ENCODE measurements at regions not wholly inside any gene's neighbourhood (a gene's known extent, or its start where the extent isn't known, plus 50 kb on each side); places are given as distances from the start of the nearest gene placed in this dataset.

DNA sequence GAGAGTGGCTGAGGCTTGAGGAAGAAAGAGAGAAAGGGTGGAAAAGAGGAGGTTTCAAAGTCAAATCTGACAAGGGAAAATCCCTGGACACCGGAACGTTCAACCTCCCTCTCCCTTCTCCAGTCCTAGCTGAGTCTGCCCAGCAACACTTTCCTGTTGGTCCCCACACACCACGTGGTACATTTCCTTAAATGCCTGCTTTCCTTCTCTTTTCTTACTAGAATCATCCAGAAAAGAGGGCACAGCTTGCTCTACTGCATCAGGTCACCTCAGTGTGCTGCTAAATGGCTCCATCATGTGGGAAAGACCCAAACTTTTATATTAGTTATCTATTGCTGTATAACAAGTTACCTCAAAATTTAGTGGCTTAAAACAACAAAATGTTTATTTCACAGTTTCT lies 181.2 kb downstream of the NECTIN3 start:
- Histone ChIP-seq H3K9me3 (ENCODE audit: control insufficient read depth, low read depth, low read length) (no peaks in the 10 kb centered on the region), H3K9me1 (ENCODE audit: control insufficient read depth, extremely low read depth, insufficient read depth, low read length) (no peaks in the 10 kb centered on the region), H2AFZ (ENCODE audit: control insufficient read depth, low read length) (no peak overlapping the region), H4K20me1 (ENCODE audit: control insufficient read depth, extremely low read depth, insufficient read depth, low read length) (no peaks in the 10 kb centered on the region), H3K27ac (ENCODE audit: control insufficient read depth, insufficient read depth, low read length) (no peak overlapping the region), H3K4me2 (ENCODE audit: control insufficient read depth, extremely low read depth, insufficient read depth, low read depth, low read length) (no peak overlapping the region), H3K4me3 (ENCODE audit: control insufficient read depth in 2 of 3, extremely low read depth in 1 of 3, insufficient read depth in 2 of 3, low read depth in 1 of 3, low read length in 3 of 3) (no peak overlapping the region), H3K4me1 (ENCODE audit: control insufficient read depth, extremely low read depth, insufficient read depth, low read length) (no peaks in the 10 kb centered on the region), H3K9ac (ENCODE audit: control insufficient read depth, extremely low read depth, insufficient read depth, low read length) (no peak overlapping the region), H3K27me3 (ENCODE audit: control insufficient read depth, extremely low read depth, insufficient read depth, low read length) (no peaks in the 10 kb centered on the region), H3K36me3 (ENCODE audit: control insufficient read depth in 2 of 2, extremely low read depth in 1 of 2, insufficient read depth in 2 of 2, low read length in 2 of 2) (no peaks in the 10 kb centered on the region), H3K79me2 (ENCODE audit: control insufficient read depth, insufficient read depth, low read length) (no peaks in the 10 kb centered on the region)
- FAIRE-seq (no peak), DNase-seq (ENCODE audit: low read depth, low spot score) (no peak)
- dilution Hi-C loops (cut with MboI; ENCODE audit: extremely low pct_ligation_motif_present, low sequenced_read_pairs) = no loop called here
- TF ChIP-seq EZH2 (IDR thresholded peaks at IDR 0.05; ENCODE audit: low read length) = no peak
- TF ChIP-seq, protein P1, sequence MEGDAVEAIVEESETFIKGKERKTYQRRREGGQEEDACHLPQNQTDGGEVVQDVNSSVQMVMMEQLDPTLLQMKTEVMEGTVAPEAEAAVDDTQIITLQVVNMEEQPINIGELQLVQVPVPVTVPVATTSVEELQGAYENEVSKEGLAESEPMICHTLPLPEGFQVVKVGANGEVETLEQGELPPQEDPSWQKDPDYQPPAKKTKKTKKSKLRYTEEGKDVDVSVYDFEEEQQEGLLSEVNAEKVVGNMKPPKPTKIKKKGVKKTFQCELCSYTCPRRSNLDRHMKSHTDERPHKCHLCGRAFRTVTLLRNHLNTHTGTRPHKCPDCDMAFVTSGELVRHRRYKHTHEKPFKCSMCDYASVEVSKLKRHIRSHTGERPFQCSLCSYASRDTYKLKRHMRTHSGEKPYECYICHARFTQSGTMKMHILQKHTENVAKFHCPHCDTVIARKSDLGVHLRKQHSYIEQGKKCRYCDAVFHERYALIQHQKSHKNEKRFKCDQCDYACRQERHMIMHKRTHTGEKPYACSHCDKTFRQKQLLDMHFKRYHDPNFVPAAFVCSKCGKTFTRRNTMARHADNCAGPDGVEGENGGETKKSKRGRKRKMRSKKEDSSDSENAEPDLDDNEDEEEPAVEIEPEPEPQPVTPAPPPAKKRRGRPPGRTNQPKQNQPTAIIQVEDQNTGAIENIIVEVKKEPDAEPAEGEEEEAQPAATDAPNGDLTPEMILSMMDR (optimal IDR thresholded peaks at IDR 0.05 in 1 of 3, IDR thresholded peaks at IDR 0.05 in 1 of 3, conservative IDR thresholded peaks at IDR 0.05 in 1 of 3; ENCODE audit: extremely low read depth in 1 of 3, insufficient read depth in 2 of 3, low read length in 3 of 3) = no peak

DNA sequence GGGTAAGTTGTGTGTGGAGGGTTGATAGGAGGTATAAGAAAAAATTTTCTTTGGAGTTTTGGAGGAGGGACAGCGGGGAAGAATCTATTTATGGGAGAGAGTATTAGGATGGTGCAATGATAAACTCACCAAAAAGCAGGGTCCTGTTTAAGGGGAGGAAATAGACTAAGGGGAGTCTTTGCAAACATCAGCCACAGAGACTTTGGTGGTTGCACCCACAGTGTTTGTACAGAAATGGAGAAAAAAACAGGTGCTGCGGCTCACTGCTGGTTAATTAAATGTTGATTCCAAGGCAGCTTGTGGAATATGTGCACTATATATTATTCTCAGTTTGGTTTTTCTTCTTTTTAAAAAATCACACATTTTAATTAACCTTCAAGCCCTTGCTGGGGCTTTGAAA lies 182.1 kb downstream of the NECTIN3 start:
- Histone ChIP-seq H2AFZ (ENCODE audit: control insufficient read depth, low read length) (no peak overlapping the region), H3K27me3 (ENCODE audit: control insufficient read depth, extremely low read depth, insufficient read depth, low read length) (no peaks in the 10 kb centered on the region), H3K9ac (ENCODE audit: control insufficient read depth, extremely low read depth, insufficient read depth, low read length) (no peak overlapping the region), H3K27ac (ENCODE audit: control insufficient read depth, insufficient read depth, low read length) (no peak overlapping the region), H3K9me1 (ENCODE audit: control insufficient read depth, extremely low read depth, insufficient read depth, low read length) (no peaks in the 10 kb centered on the region), H3K4me3 (ENCODE audit: control insufficient read depth in 2 of 3, extremely low read depth in 1 of 3, insufficient read depth in 2 of 3, low read depth in 1 of 3, low read length in 3 of 3) (no peak overlapping the region), H3K79me2 (ENCODE audit: control insufficient read depth, insufficient read depth, low read length) (no peaks in the 10 kb centered on the region), H3K9me3 (ENCODE audit: control insufficient read depth, low read depth, low read length) (no peaks in the 10 kb centered on the region), H3K4me1 (ENCODE audit: control insufficient read depth, extremely low read depth, insufficient read depth, low read length) (no peaks in the 10 kb centered on the region), H4K20me1 (ENCODE audit: control insufficient read depth, extremely low read depth, insufficient read depth, low read length) (no peaks in the 10 kb centered on the region), H3K4me2 (ENCODE audit: control insufficient read depth, extremely low read depth, insufficient read depth, low read depth, low read length) (no peak overlapping the region), H3K36me3 (ENCODE audit: control insufficient read depth in 2 of 2, extremely low read depth in 1 of 2, insufficient read depth in 2 of 2, low read length in 2 of 2) (no peaks in the 10 kb centered on the region)
- no peak for TF ChIP-seq EZH2 (IDR thresholded peaks at IDR 0.05; ENCODE audit: low read length)
- TF ChIP-seq, protein P1 (optimal IDR thresholded peaks at IDR 0.05 in 1 of 3, IDR thresholded peaks at IDR 0.05 in 1 of 3, conservative IDR thresholded peaks at IDR 0.05 in 1 of 3; ENCODE audit: extremely low read depth in 1 of 3, insufficient read depth in 2 of 3, low read length in 3 of 3) = no peak
- dilution Hi-C loops (cut with MboI; ENCODE audit: extremely low pct_ligation_motif_present, low sequenced_read_pairs) = no loop called here
- DNase-seq (ENCODE audit: low read depth, low spot score) = no peak
- no peak for FAIRE-seq
